Right hindlimb (tissue), 1 donor: ENCODE measurements at regions not wholly inside any gene's neighbourhood (a gene's known extent, or its start where the extent isn't known, plus 50 kb on each side); places are given as distances from the start of the nearest gene placed in this dataset.
"Not testable (repeated sequence)": the region's sequence is repeated elsewhere in the genome, so short reads cannot be mapped to it uniquely, and the experiment has no call there.

ENCODE experiments used
- DNase-seq: peaks from one replicate; pipeline ENCODE4 v3.0.0-alpha.2; 2018

- DNase-seq, result no peak
Observed at GRCh38 chr19:28549680-28550277, 663.2 kb downstream of the UQCRFS1 start.

GRCh38 chr19:28546148-28546685 lies 666.7 kb downstream of the UQCRFS1 start:
- no peak for DNase-seq

GRCh38 chr19:28545397-28545796 lies 667.6 kb downstream of the UQCRFS1 start:
- not testable (repeated sequence) for DNase-seq

- no peak for DNase-seq
Observed at GRCh38 chr19:28544451-28545261, 668.3 kb downstream of the UQCRFS1 start.

- DNase-seq, result no peak
Observed at GRCh38 chr19:28543244-28543776, 669.6 kb downstream of the UQCRFS1 start.

- no peak for DNase-seq
Observed at GRCh38 chr19:28542394-28543243, 670.3 kb downstream of the UQCRFS1 start.

- DNase-seq, result no peak
Observed at GRCh38 chr19:28541602-28542393, 671.2 kb downstream of the UQCRFS1 start.

- DNase-seq, result no peak
Observed at GRCh38 chr19:28541029-28541428, 671.9 kb downstream of the UQCRFS1 start.

- DNase-seq, result not testable (repeated sequence)
Observed at GRCh38 chr19:28540385-28540784, 672.6 kb downstream of the UQCRFS1 start.

GRCh38 chr19:28539759-28540158 lies 673.2 kb downstream of the UQCRFS1 start:
- no peak for DNase-seq

GRCh38 chr19:28538579-28538978 lies 674.4 kb downstream of the UQCRFS1 start:
- DNase-seq, result not testable (repeated sequence)

GRCh38 chr19:28537896-28538295 lies 675.1 kb downstream of the UQCRFS1 start:
- DNase-seq, result no peak

- DNase-seq, result no peak
Observed at GRCh38 chr19:28537079-28537478, 675.9 kb downstream of the UQCRFS1 start.

GRCh38 chr19:28535352-28535775 lies 677.6 kb downstream of the UQCRFS1 start:
- no peak for DNase-seq

- no peak for DNase-seq
Observed at GRCh38 chr19:28534766-28535351, 678.1 kb downstream of the UQCRFS1 start.

- no peak for DNase-seq
Observed at GRCh38 chr19:28532765-28533341, 680.1 kb downstream of the UQCRFS1 start.

GRCh38 chr19:28531979-28532378 lies 681.0 kb downstream of the UQCRFS1 start:
- DNase-seq, result no peak

GRCh38 chr19:28530406-28531035 lies 682.4 kb downstream of the UQCRFS1 start:
- DNase-seq, result no peak

- no peak for DNase-seq
Observed at GRCh38 chr19:28526038-28526437, 686.9 kb downstream of the UQCRFS1 start.

GRCh38 chr19:28523619-28524018 lies 689.3 kb downstream of the UQCRFS1 start:
- no peak for DNase-seq

GRCh38 chr19:28522545-28522922 lies 690.4 kb downstream of the UQCRFS1 start:
- DNase-seq, result no peak
